MM.1S (cell line): ENCODE measurements at regions not wholly inside any gene's neighbourhood (a gene's known extent, or its start where the extent isn't known, plus 50 kb on each side); places are given as distances from the start of the nearest gene placed in this dataset.

ENCODE experiments used
- CTCF ChIP-seq: fragments of 300-600 bp; sonication (generic); IDR thresholded peaks from 2 replicates; pipeline ENCODE4 v1.5.1; 2016; ENCODE audit warnings: antibody characterized with exemption, low read length, mixed read lengths
- EZH2 ChIP-seq: fragments of 300-600 bp; sonication (generic); optimal IDR thresholded peaks from 2 replicates; pipeline ENCODE3; 2017; ENCODE audit warnings: low read depth, mild to moderate bottlenecking, antibody characterized with exemption, low read length, mixed read lengths
- EZH2phosphoT487 ChIP-seq: fragments of 300-600 bp; sonication (generic); IDR thresholded peaks from 2 replicates; pipeline ENCODE4 v1.6.1; 2018; ENCODE audit warnings: antibody characterized with exemption, low read length

GRCh38 chr11:97229936-97230335 lies 840.1 kb downstream of the JRKL start:
- no peak for TF ChIP-seq EZH2
- TF ChIP-seq CTCF = no peak
- no peak for TF ChIP-seq EZH2phosphoT487
